ENCODE measurements at regions not wholly inside any gene's neighbourhood (a gene's known extent, or its start where the extent isn't known, plus 50 kb on each side); places are given as distances from the start of the nearest gene placed in this dataset.

- no peak for TF ChIP-seq CTCF (conservative IDR thresholded peaks at IDR 0.05 in 1 of 2, IDR thresholded peaks at IDR 0.05 in 1 of 2; ENCODE audit: low read depth in 1 of 2, low read length in 2 of 2)
- no peak for TF ChIP-seq EZH2 (IDR thresholded peaks at IDR 0.05; ENCODE audit: low read length, missing control alignments)
Measured at GRCh38 chr13:37944081-37944868, 74.7 kb upstream of the TRPC4 start.

Measured in fibroblast of lung (primary cell).